AG04449 (cell line): ENCODE measurements at regions not wholly inside any gene's neighbourhood (a gene's known extent, or its start where the extent isn't known, plus 50 kb on each side); places are given as distances from the start of the nearest gene placed in this dataset.
"Not testable (repeated sequence)": the region's sequence is repeated elsewhere in the genome, so short reads cannot be mapped to it uniquely, and the experiment has no call there.

Experiments used
- CTCF ChIA-PET: fragments of 350-600 bp; formaldehyde crosslinking; extraction: SDS; loops from one replicate; lab custom pipeline; 2021; ENCODE audit warnings: antibody characterized with exemption; lab: Yijun Ruan, JAX
- POLR2A ChIA-PET: fragments of 400-600, 350-600 bp; formaldehyde crosslinking; extraction: SDS; loops from one replicate; lab custom pipeline; 2020; ENCODE audit warnings: antibody characterized with exemption, inconsistent platforms; lab: Yijun Ruan, JAX
- DNase-seq: peaks from one replicate; pipeline ENCODE4 v3.0.0-alpha.2; 2010; ENCODE audit warnings: low read depth, low spot score
- H3K4me3 ChIP-seq: 2 replicates; pipeline ENCODE4 v1.5.1; 2011; ENCODE audit warnings: low read depth, mild to moderate bottlenecking, control low read depth, low read length
- CTCF ChIP-seq: IDR thresholded peaks from one replicate; pipeline ENCODE4 v1.5.1; 2011; ENCODE audit warnings: mild to moderate bottlenecking, moderate library complexity, low read length, control low read depth, inconsistent platforms; ENCODE audit not compliant: insufficient read depth; ENCODE audit errors: missing control alignments

DNA sequence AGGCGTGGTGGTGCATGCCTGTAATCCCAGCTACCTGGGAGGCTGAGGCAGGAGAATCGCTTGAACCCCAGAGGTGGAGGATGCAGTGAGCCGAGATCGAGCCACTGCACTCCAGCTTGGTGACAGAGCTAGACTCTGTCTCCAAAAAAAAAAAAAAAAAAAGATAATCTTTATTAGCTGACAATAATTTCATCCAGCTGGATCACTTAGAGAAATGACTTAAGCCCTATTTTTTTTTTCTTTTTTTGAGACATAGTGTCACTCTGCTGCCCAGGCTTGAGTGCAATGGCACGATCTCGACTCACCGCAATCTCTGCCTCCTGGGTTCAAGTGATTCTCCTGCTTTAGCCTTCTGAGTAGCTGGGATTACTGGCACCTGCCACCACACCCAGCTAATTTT is 51.6 kb upstream of the MAP4K4 start:
- H3K4me3 ChIP-seq, CTCF ChIA-PET, POLR2A ChIA-PET, DNase-seq: not testable (repeated sequence)

- POLR2A ChIA-PET: no interaction called here
- no peak overlapping the region for H3K4me3 ChIP-seq
- no peak for DNase-seq
- TF ChIP-seq CTCF: no peak
- CTCF ChIA-PET: no interaction called here
Observed at GRCh38 chr2:101644842-101645383, 52.6 kb upstream of the MAP4K4 start.

GRCh38 chr2:101643004-101643524 is 54.4 kb upstream of the MAP4K4 start:
- CTCF ChIA-PET: interaction anchor here (0.9 to 1.1 kb wide), 2 partner anchors 9 to 225 kb away, joined by 3 read pairs; no protein-coding TSS in a partner anchor
- DNase-seq: no peak

DNA sequence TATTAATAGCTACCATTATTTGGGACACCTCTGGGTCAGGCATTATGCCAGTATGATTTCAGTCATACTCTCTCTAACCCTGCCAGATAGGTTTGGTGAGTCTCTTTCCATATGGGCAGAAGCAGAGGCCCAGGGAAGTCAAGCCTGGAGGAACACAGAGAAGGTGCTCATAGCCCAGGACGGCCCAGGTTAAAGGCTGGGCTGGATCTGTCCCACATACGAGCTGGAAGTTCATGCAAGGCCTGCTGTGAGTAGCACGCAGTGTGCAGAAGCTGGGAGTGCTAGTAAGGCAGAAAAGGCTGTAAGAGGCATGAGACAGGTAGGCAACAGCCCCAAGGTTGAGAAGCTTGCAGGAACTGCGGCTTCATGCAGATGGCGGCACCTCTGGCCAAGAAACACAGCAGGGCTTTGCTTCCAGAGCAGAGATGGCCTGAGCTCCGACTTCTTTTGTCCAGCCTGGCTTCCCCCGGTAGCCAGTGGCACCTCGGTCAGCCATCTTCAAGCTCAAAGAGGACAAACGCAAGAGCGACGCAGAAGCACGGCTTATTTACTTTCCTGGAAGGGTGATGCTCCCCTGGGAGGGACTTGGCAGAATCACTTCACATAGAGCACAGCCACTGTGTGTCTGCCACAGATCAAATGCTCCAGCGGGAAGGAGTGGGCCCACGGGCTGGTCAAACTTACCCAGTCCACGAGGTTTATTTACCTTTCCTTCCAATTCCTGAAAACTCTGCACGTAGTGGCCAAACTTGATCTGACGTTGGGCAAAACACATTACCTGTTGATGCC is 58.5 kb upstream of the MAP4K4 start:
- TF ChIP-seq CTCF: no peak
- CTCF ChIA-PET: no interaction called here
- POLR2A ChIA-PET: no interaction called here
- H3K4me3 ChIP-seq: no peak overlapping the region
- DNase-seq: no peak

More at GRCh38 chr2:101643004-101643524, 54.4 kb upstream of the MAP4K4 start:
- POLR2A ChIA-PET: no interaction called here
- no peak for TF ChIP-seq CTCF
- H3K4me3 ChIP-seq: no peak overlapping the region

DNA sequence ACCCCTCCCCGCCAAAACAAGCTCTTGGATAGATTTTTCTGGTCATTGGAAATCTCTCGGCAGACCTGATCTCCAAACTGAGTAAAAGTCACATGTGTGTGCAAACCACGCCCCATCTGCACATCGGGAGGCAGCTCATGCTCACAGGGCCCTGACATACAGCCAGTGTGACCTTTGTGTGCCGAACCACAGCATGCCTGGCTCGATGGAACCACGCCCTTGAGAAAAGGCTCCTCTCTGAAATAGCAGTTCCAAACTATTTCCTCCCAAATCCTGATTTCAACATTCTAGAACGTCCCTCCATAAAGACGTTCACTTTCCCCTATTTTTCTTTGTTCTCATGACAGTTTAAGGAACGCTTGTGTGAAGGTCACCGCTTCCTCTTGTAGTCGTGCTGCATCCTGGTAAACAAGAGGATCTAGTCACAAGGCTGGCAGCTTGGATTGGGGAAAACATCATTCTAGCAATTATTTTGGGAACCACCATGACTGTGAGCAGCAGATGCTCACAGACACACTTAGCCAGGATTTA is 59.3 kb upstream of the MAP4K4 start:
- no peak for DNase-seq
- no peak overlapping the region for H3K4me3 ChIP-seq
- CTCF ChIA-PET: no interaction called here
- POLR2A ChIA-PET: no interaction called here
- no peak for TF ChIP-seq CTCF

GRCh38 chr2:101630224-101630949 is 67.1 kb upstream of the MAP4K4 start:
- TF ChIP-seq CTCF: no peak
- POLR2A ChIA-PET: interaction anchor here (0.6 kb wide), 1 partner anchor 1073 kb away, joined by 4 read pairs; no protein-coding TSS in a partner anchor
- CTCF ChIA-PET: no interaction called here
- no peak overlapping the region for H3K4me3 ChIP-seq
- DNase-seq: no peak
